GM23338 (cell line): ENCODE measurements at regions not wholly inside any gene's neighbourhood (a gene's known extent, or its start where the extent isn't known, plus 50 kb on each side); places are given as distances from the start of the nearest gene placed in this dataset.

ENCODE experiments used
- ATAC-seq: fragments of 200-7000 bp; cut with Tn5 transposase; 3 replicates; pipeline ENCODE4 v1.9.1; 2020
- DNase-seq: peaks from one replicate; pipeline ENCODE4 v3.0.0-alpha.2; 2015; ENCODE audit warnings: low spot score
- H2AFZ ChIP-seq: fragments of 200-600 bp; sonication (generic); 2 replicates; pipeline ENCODE4 v1.8.0; 2016; ENCODE audit warnings: antibody characterized with exemption, mild to moderate bottlenecking, moderate library complexity
- H3F3A ChIP-seq: fragments of 200-600 bp; sonication (generic); replicated peaks from 2 replicates; pipeline ENCODE4 v1.8.0; 2017; ENCODE audit warnings: antibody characterized with exemption, mixed run types, low read depth
- H3K27ac ChIP-seq: fragments of 200-600 bp; sonication (generic); 2 replicates; pipeline ENCODE4 v1.6.1; 2016; ENCODE audit warnings: low read depth
- H3K27me3 ChIP-seq: fragments of 200-600 bp; sonication (generic); 2 replicates; pipeline ENCODE4 v1.8.0; 2016; ENCODE audit warnings: mild to moderate bottlenecking, mixed run types, moderate library complexity; ENCODE audit not compliant: insufficient read depth
- H3K36me3 ChIP-seq: fragments of 200-600 bp; sonication (generic); 2 replicates; pipeline ENCODE4 v1.8.0; 2016; ENCODE audit warnings: mild to moderate bottlenecking; ENCODE audit not compliant: insufficient read depth
- H3K4me1 ChIP-seq: fragments of 200-600 bp; sonication (generic); 2 replicates; pipeline ENCODE4 v1.8.0; 2016; ENCODE audit warnings: mild to moderate bottlenecking, moderate library complexity; ENCODE audit not compliant: insufficient read depth
- H3K4me2 ChIP-seq: fragments of 200-600 bp; sonication (generic); 2 replicates; pipeline ENCODE4 v1.7.1; 2017; ENCODE audit warnings: mixed run types
- H3K4me3 ChIP-seq: fragments of 200-600 bp; sonication (generic); 2 replicates; pipeline ENCODE4 v1.6.1; 2016; ENCODE audit warnings: mixed run types
- H3K79me2 ChIP-seq: fragments of 200-600 bp; sonication (generic); replicated peaks from 2 replicates; pipeline ENCODE4 v1.8.0; 2017; ENCODE audit warnings: mild to moderate bottlenecking; ENCODE audit not compliant: insufficient read depth
- H3K9me2 ChIP-seq: fragments of 200-600 bp; sonication (generic); 2 replicates; pipeline ENCODE4 v1.8.0; 2017; ENCODE audit not compliant: insufficient read depth
- H4K20me1 ChIP-seq: fragments of 200-600 bp; sonication (generic); replicated peaks from 2 replicates; pipeline ENCODE4 v1.8.0; 2017; ENCODE audit warnings: mild to moderate bottlenecking; ENCODE audit not compliant: insufficient read depth
- H3K27ac Mint-ChIP-seq: 2 replicates; pipeline ENCODE4 v1.8.0; 2020; ENCODE audit warnings: inconsistent platforms, mild to moderate bottlenecking, moderate library complexity, mixed read lengths
- H3K27me3 Mint-ChIP-seq: 3 replicates; pipeline ENCODE4 v1.8.0; 2022; ENCODE audit warnings: low read depth, mild to moderate bottlenecking, moderate library complexity, mixed read lengths, inconsistent platforms; ENCODE audit not compliant: insufficient read depth, poor library complexity
- H3K36me3 Mint-ChIP-seq: 3 replicates; pipeline ENCODE4 v1.8.0; 2021; ENCODE audit warnings: low read depth, mild to moderate bottlenecking, inconsistent platforms, moderate library complexity, mixed read lengths
- H3K4me1 Mint-ChIP-seq: 3 replicates; pipeline ENCODE4 v1.8.0; 2020; ENCODE audit warnings: mild to moderate bottlenecking, inconsistent platforms, mixed read lengths
- H3K4me3 Mint-ChIP-seq: 3 replicates; pipeline ENCODE4 v1.8.0; 2021; ENCODE audit warnings: moderate library complexity, mild to moderate bottlenecking, inconsistent platforms, mixed read lengths
- H3K9me3 Mint-ChIP-seq: 3 replicates; pipeline ENCODE4 v1.8.0; 2020; ENCODE audit warnings: moderate library complexity, mild to moderate bottlenecking, inconsistent platforms, mixed read lengths
- CREB1 ChIP-seq: fragments of 250-450 bp; sonication (Bioruptor Pico); IDR thresholded peaks from 2 replicates; pipeline ENCODE4 v1.5.0; 2020; ENCODE audit warnings: low read depth, mild to moderate bottlenecking, moderate library complexity
- CTCF ChIP-seq, 2 experiments: fragments of 200-600 bp in 1 of 2; sonication (generic) in 1 of 2; conservative IDR thresholded peaks; 2 replicates each; pipeline versions ENCODE4 v1.5.1 to v1.6.1; 2016 to 2017; ENCODE audit warnings: antibody characterized with exemption in 2 of 2, low read depth in 2 of 2, mild to moderate bottlenecking in 2 of 2, moderate library complexity in 1 of 2
- ETS1 ChIP-seq: IDR thresholded peaks from 2 replicates; pipeline ENCODE4 v1.6.1; 2016; ENCODE audit warnings: antibody characterized with exemption
- EZH2 ChIP-seq: fragments of 200-600 bp; sonication (generic); IDR thresholded peaks from one replicate; pipeline ENCODE4 v1.8.0; 2017; ENCODE audit warnings: antibody characterized with exemption, mild to moderate bottlenecking, low read depth; ENCODE audit not compliant: unreplicated experiment
- EZH2phosphoT487 ChIP-seq: fragments of 200-600 bp; sonication (generic); IDR thresholded peaks from one replicate; pipeline ENCODE4 v1.8.1; 2018; ENCODE audit warnings: antibody characterized with exemption; ENCODE audit not compliant: unreplicated experiment
- JUNB ChIP-seq: IDR thresholded peaks from one replicate; pipeline ENCODE4 v1.6.1; 2016; ENCODE audit warnings: antibody characterized with exemption; ENCODE audit not compliant: unreplicated experiment
- NANOG ChIP-seq: IDR thresholded peaks from 2 replicates; pipeline ENCODE4 v1.6.1; 2016; ENCODE audit warnings: antibody characterized with exemption, borderline replicate concordance
- POLR2AphosphoS5 ChIP-seq: IDR thresholded peaks from 2 replicates; pipeline ENCODE4 v1.6.1; 2016; ENCODE audit warnings: antibody characterized with exemption, low read depth
- REST ChIP-seq: IDR thresholded peaks from one replicate; pipeline ENCODE4 v1.6.1; 2018; ENCODE audit warnings: antibody characterized with exemption; ENCODE audit not compliant: unreplicated experiment
- STAT1 ChIP-seq: IDR thresholded peaks from one replicate; pipeline ENCODE4 v1.6.1; 2016; ENCODE audit warnings: antibody characterized with exemption; ENCODE audit not compliant: unreplicated experiment
- ZNF114 ChIP-seq: fragments of 250-450 bp; sonication (Bioruptor Pico); IDR thresholded peaks from 2 replicates; pipeline ENCODE4 v1.5.0; 2020; ENCODE audit warnings: mild to moderate bottlenecking, moderate library complexity
- ZNF331 ChIP-seq: fragments of 250-450 bp; sonication (Bioruptor Pico); IDR thresholded peaks from 2 replicates; pipeline ENCODE4 v1.5.0; 2020; ENCODE audit warnings: low read depth, mild to moderate bottlenecking, moderate library complexity
- TF ChIP-seq, protein P1 (sequence below): fragments of 250-450 bp; sonication (Bioruptor Pico); IDR thresholded peaks from 2 replicates; pipeline ENCODE4 v1.5.0; 2020; ENCODE audit warnings: mild to moderate bottlenecking, moderate library complexity

DNA sequence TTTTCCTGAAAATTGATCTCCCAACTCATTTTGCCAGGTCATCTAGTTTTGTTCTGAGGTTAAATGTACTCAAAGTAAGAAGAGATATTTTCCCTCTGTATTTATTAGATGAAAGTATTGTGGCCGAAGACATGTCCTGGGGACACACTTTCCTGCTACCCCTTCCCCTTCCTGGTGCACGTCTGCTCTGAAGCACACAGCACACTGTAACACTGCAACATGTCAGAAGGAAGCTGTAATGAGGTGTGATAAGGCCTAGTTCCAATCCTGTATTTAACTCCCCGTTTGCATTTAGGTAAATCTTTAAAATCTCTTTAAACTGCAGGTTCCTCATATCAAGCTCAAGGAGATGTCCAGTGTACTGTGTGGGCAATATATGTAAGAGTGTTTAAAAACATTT, 99.4 kb downstream of the HDGFL1 start:
- H3K27ac ChIP-seq, result no peak overlapping the region
- no peaks in the 10 kb centered on the region for H3K9me3 Mint-ChIP-seq
- TF ChIP-seq POLR2AphosphoS5 (no peak), ETS1 (no peak), EZH2phosphoT487 (no peak), CREB1 (CRISPR knock-in tag) (no peak), STAT1 (no peak), EZH2 (no peak), ZNF331 (no peak), NANOG (no peak), REST (no peak), JUNB (no peak), CTCF (conservative IDR thresholded peaks at IDR 0.05; ENCODE audit: low read depth in 2 of 2) (no peak), ZNF114 (CRISPR knock-in tag) (no peak)
- TF ChIP-seq, protein P1, sequence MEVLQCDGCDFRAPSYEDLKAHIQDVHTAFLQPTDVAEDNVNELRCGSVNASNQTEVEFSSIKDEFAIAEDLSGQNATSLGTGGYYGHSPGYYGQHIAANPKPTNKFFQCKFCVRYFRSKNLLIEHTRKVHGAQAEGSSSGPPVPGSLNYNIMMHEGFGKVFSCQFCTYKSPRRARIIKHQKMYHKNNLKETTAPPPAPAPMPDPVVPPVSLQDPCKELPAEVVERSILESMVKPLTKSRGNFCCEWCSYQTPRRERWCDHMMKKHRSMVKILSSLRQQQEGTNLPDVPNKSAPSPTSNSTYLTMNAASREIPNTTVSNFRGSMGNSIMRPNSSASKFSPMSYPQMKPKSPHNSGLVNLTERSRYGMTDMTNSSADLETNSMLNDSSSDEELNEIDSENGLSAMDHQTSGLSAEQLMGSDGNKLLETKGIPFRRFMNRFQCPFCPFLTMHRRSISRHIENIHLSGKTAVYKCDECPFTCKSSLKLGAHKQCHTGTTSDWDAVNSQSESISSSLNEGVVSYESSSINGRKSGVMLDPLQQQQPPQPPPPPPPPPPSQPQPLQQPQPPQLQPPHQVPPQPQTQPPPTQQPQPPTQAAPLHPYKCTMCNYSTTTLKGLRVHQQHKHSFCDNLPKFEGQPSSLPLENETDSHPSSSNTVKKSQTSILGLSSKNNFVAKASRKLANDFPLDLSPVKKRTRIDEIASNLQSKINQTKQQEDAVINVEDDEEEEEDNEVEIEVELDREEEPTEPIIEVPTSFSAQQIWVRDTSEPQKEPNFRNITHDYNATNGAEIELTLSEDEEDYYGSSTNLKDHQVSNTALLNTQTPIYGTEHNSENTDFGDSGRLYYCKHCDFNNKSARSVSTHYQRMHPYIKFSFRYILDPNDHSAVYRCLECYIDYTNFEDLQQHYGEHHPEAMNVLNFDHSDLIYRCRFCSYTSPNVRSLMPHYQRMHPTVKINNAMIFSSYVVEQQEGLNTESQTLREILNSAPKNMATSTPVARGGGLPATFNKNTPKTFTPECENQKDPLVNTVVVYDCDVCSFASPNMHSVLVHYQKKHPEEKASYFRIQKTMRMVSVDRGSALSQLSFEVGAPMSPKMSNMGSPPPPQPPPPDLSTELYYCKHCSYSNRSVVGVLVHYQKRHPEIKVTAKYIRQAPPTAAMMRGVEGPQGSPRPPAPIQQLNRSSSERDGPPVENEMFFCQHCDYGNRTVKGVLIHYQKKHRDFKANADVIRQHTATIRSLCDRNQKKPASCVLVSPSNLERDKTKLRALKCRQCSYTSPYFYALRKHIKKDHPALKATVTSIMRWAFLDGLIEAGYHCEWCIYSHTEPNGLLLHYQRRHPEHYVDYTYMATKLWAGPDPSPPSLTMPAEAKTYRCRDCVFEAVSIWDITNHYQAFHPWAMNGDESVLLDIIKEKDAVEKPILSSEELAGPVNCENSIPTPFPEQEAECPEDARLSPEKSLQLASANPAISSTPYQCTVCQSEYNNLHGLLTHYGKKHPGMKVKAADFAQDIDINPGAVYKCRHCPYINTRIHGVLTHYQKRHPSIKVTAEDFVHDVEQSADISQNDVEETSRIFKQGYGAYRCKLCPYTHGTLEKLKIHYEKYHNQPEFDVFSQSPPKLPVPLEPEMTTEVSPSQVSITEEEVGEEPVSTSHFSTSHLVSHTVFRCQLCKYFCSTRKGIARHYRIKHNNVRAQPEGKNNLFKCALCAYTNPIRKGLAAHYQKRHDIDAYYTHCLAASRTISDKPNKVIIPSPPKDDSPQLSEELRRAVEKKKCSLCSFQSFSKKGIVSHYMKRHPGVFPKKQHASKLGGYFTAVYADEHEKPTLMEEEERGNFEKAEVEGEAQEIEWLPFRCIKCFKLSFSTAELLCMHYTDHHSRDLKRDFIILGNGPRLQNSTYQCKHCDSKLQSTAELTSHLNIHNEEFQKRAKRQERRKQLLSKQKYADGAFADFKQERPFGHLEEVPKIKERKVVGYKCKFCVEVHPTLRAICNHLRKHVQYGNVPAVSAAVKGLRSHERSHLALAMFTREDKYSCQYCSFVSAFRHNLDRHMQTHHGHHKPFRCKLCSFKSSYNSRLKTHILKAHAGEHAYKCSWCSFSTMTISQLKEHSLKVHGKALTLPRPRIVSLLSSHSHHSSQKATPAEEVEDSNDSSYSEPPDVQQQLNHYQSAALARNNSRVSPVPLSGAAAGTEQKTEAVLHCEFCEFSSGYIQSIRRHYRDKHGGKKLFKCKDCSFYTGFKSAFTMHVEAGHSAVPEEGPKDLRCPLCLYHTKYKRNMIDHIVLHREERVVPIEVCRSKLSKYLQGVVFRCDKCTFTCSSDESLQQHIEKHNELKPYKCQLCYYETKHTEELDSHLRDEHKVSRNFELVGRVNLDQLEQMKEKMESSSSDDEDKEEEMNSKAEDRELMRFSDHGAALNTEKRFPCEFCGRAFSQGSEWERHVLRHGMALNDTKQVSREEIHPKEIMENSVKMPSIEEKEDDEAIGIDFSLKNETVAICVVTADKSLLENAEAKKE, result no peak
- no peaks in the 10 kb centered on the region for H4K20me1 ChIP-seq
- H3K36me3 Mint-ChIP-seq, result no peaks in the 10 kb centered on the region
- ATAC-seq (no peak), DNase-seq (no peak)
- peaks cover 3% of the 10 kb centered on the region; the same call in 1 of the 2 replicates for H3K9me2 ChIP-seq
- H3K4me2 ChIP-seq, result no peak overlapping the region
- no peaks in the 10 kb centered on the region for H3K27me3 Mint-ChIP-seq
- H3K4me1 ChIP-seq, result no peaks in the 10 kb centered on the region
- no peaks in the 10 kb centered on the region for H3K36me3 ChIP-seq
- no peak overlapping the region for H3K4me3 Mint-ChIP-seq
- H3K4me1 Mint-ChIP-seq, result no peaks in the 10 kb centered on the region
- no peaks in the 10 kb centered on the region for H3K79me2 ChIP-seq
- H2AFZ ChIP-seq, result 0 out of 2 replicates have a peak overlapping the region, but pooled peaks have one; percentile 29
- no peaks in the 10 kb centered on the region for H3K27me3 ChIP-seq
- H3K4me3 ChIP-seq, result no peak overlapping the region
- H3F3A ChIP-seq, result no peaks in the 10 kb centered on the region
- no peak overlapping the region for H3K27ac Mint-ChIP-seq
